ENCODE measurements at regions not wholly inside any gene's neighbourhood (a gene's known extent, or its start where the extent isn't known, plus 50 kb on each side); places are given as distances from the start of the nearest gene placed in this dataset.

GRCh38 chr1:212218065-212218464 is 67.1 kb upstream of the PPP2R5A start:
- intact Hi-C loops (cut with DNase I; ENCODE audit: low total_unique reads): no loop called here
- Histone ChIP-seq H3K9me3 (no peaks in the 10 kb centered on the region), H3K4me1 (peaks cover 0 to 47% (median 14%) of the 10 kb centered on the region in 6 donors), H3K4me3 (no peak overlapping the region), H3K27ac (peak overlapping the region in 6 of 8 donors; percentile 4 to 57 (median 20)), H3K36me3 (no peaks in the 10 kb centered on the region), H3K27me3 (replicated peaks in 1 of 7) (no peaks in the 10 kb centered on the region)
- 56 to 73% (median 62%) methylated on average over 4 of the region's 4 CpGs for WGBS, 5 donors
- no peak for DNase-seq
- TF ChIP-seq CTCF (IDR thresholded peaks at IDR 0.05 in 8 of 11, conservative IDR thresholded peaks at IDR 0.05 in 3 of 11): no peak
- TF ChIP-seq POLR2A (IDR thresholded peaks at IDR 0.05): no peak
- TF ChIP-seq POLR2AphosphoS5 (IDR thresholded peaks at IDR 0.05): no peak

- no peaks in the 10 kb centered on the region for H3K27me3 ChIP-seq (replicated peaks in 1 of 7)
- H3K4me1 ChIP-seq: peaks cover 0 to 46% (median 14%) of the 10 kb centered on the region in 6 donors
- WGBS, 5 donors: 7 to 15% (median 11%) methylated on average over 2 of the region's 2 CpGs
- TF ChIP-seq POLR2AphosphoS5 (IDR thresholded peaks at IDR 0.05): no peak
- no peak for TF ChIP-seq CTCF (IDR thresholded peaks at IDR 0.05 in 8 of 11, conservative IDR thresholded peaks at IDR 0.05 in 3 of 11)
- H3K36me3 ChIP-seq: no peaks in the 10 kb centered on the region
- no peak for DNase-seq
- no peak overlapping the region for H3K4me3 ChIP-seq
- intact Hi-C loops (cut with DNase I; ENCODE audit: low total_unique reads): no loop called here
- peak overlapping the region in 4 of 8 donors; percentile 12 to 57 (median 28) for H3K27ac ChIP-seq
- no peaks in the 10 kb centered on the region for H3K9me3 ChIP-seq
Measured at GRCh38 chr1:212218911-212219310, 66.3 kb upstream of the PPP2R5A start.

GRCh38 chr1:212219679-212220463 is 65.3 kb upstream of the PPP2R5A start:
- no peaks in the 10 kb centered on the region for H3K36me3 ChIP-seq
- H3K4me3 ChIP-seq: no peak overlapping the region
- no peaks in the 10 kb centered on the region for H3K9me3 ChIP-seq
- WGBS, 5 donors: 72 to 86% (median 84%) methylated on average over 8 of the region's 8 CpGs
- no peak for DNase-seq
- peaks cover under 1 to 47% (median 15%) of the 10 kb centered on the region in 6 donors for H3K4me1 ChIP-seq
- TF ChIP-seq CTCF (IDR thresholded peaks at IDR 0.05 in 8 of 11, conservative IDR thresholded peaks at IDR 0.05 in 3 of 11): no peak
- intact Hi-C loops (cut with DNase I; ENCODE audit: low total_unique reads): no loop called here
- H3K27me3 ChIP-seq (replicated peaks in 1 of 7): no peaks in the 10 kb centered on the region
- no peak overlapping the region for H3K27ac ChIP-seq

GRCh38 chr1:212221801-212222200 is 63.4 kb upstream of the PPP2R5A start:
- TF ChIP-seq POLR2A (IDR thresholded peaks at IDR 0.05): no peak
- TF ChIP-seq POLR2AphosphoS5 (IDR thresholded peaks at IDR 0.05): peak in 2 of 3 donors; percentile 34 to 65
- peak overlapping the region in 4 of 8 donors; percentile 23 to 50 (median 40) for H3K27ac ChIP-seq
- H3K27me3 ChIP-seq (replicated peaks in 1 of 7): no peaks in the 10 kb centered on the region
- no peaks in the 10 kb centered on the region for H3K9me3 ChIP-seq
- no peak overlapping the region for H3K4me3 ChIP-seq
- DNase-seq: no peak
- intact Hi-C loops (cut with DNase I; ENCODE audit: low total_unique reads): no loop called here
- 43 to 78% (median 63%) methylated on average over 1 of the region's 1 CpG for WGBS, 5 donors
- peaks cover 12 to 64% (median 30%) of the 10 kb centered on the region in 6 donors for H3K4me1 ChIP-seq
- no peaks in the 10 kb centered on the region for H3K36me3 ChIP-seq
